ENCODE measurements at regions not wholly inside any gene's neighbourhood (a gene's known extent, or its start where the extent isn't known, plus 50 kb on each side); places are given as distances from the start of the nearest gene placed in this dataset.

DNA sequence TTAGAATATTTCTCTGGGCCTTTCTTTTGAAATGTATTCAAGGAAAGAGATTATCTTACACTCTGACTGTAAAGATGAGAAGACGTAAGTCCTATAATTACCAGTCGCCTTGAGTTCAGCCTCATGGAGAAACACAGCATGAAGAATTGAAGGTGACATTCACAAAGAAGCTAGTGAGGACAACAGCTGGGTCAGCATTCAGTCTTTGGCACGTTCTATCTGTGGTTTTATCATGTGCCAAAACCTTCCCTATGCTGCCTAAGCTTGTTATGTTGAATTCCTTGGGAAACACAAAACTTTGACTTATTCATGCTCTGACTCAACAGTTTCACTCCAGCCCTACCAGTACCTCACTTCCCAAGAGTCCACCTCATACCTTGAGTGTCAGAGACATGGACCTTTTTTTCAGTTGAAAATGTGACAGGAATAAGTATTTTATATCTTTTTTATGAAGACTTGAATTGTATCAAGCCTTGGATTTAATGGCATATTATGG, 198.8 kb upstream of the KIRREL3 start:
- H3K9ac ChIP-seq (ENCODE audit: low read depth, low read length), result no peak overlapping the region
- H2AK9ac ChIP-seq (replicated peaks; ENCODE audit: low read depth, low read length, poor library complexity), result no peak overlapping the region
- dilution Hi-C loops (cut with HindIII; ENCODE audit: low sequenced_read_pairs, unreplicated experiment) (no loop called here), intact Hi-C loops (cut with micrococcal nuclease) (no loop called here), in situ Hi-C loops (cut with MboI; ENCODE audit: low sequenced_read_pairs) (no loop called here)
- ChIA-PET POLR2A (ENCODE audit: unreplicated experiment) (no interaction called here), CTCF (no interaction called here)
- no peak overlapping the region for H3K23ac ChIP-seq (ENCODE audit: low read depth, low read length)
- no peak overlapping the region for H3K14ac ChIP-seq (replicated peaks; ENCODE audit: low read depth, low read length)
- no peaks in the 10 kb centered on the region for H4K20me1 ChIP-seq (ENCODE audit: insufficient read depth, low read length)
- H3K36me3 ChIP-seq (ENCODE audit: control insufficient read depth, insufficient read depth, low read length), result no peaks in the 10 kb centered on the region
- no peak overlapping the region for H2BK5ac ChIP-seq (ENCODE audit: low read depth, low read length, poor library complexity, severe bottlenecking)
- H2BK15ac ChIP-seq (ENCODE audit: low read depth, low read length), result no peak overlapping the region
- H3K79me1 ChIP-seq (ENCODE audit: low read depth in 1 of 2, low read length in 2 of 2), result no peaks in the 10 kb centered on the region
- WGBS, 2 experiments (ENCODE audit: extremely low coverage in 2 of 2, insufficient read length in 1 of 2), result no CpG with 5 or more reads among the region's 3 CpGs
- TF ChIP-seq, protein P1, sequence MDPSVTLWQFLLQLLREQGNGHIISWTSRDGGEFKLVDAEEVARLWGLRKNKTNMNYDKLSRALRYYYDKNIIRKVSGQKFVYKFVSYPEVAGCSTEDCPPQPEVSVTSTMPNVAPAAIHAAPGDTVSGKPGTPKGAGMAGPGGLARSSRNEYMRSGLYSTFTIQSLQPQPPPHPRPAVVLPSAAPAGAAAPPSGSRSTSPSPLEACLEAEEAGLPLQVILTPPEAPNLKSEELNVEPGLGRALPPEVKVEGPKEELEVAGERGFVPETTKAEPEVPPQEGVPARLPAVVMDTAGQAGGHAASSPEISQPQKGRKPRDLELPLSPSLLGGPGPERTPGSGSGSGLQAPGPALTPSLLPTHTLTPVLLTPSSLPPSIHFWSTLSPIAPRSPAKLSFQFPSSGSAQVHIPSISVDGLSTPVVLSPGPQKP (IDR thresholded peaks at IDR 0.05; ENCODE audit: borderline replicate concordance, low read depth, low read length), result no peak
- TF ChIP-seq MXI1 (IDR thresholded peaks at IDR 0.05; ENCODE audit: borderline replicate concordance, low read depth, low read length) (no peak), MAFK (IDR thresholded peaks at IDR 0.05; ENCODE audit: low read depth, low read length) (no peak), MAZ (IDR thresholded peaks at IDR 0.05; ENCODE audit: borderline replicate concordance, low read depth, low read length) (no peak), CHD1 (IDR thresholded peaks at IDR 0.05; ENCODE audit: low read depth, low read length) (no peak)
- no TSS peak for BruUV-seq (replicated peaks)
- no peak overlapping the region for H4K91ac ChIP-seq (ENCODE audit: insufficient read depth, low read depth, low read length)
- no peak overlapping the region for H2BK20ac ChIP-seq (ENCODE audit: low read depth, low read length)
- no peak for DNase-seq
- H3K27me3 ChIP-seq (ENCODE audit: control insufficient read depth, insufficient read depth, low read length), result no peaks in the 10 kb centered on the region
- H2AK5ac ChIP-seq (ENCODE audit: low read depth, low read length), result no peak overlapping the region
- no peak overlapping the region for H3K56ac ChIP-seq (ENCODE audit: extremely low read depth, insufficient read depth, low read length)
- no peak overlapping the region for H2AFZ ChIP-seq (replicated peaks; ENCODE audit: low read length, poor library complexity)
- H4K8ac ChIP-seq (ENCODE audit: low read depth in 2 of 2, low read length in 2 of 2), result no peak overlapping the region
- H3K4me1 ChIP-seq (ENCODE audit: control insufficient read depth, insufficient read depth, low read length), result no peaks in the 10 kb centered on the region
- no peak overlapping the region for H2BK120ac ChIP-seq (ENCODE audit: low read depth, low read length)
- no peak overlapping the region for H3K27ac ChIP-seq (ENCODE audit: insufficient read depth, low read length)
- no peak overlapping the region for H3K18ac ChIP-seq (ENCODE audit: low read depth, low read length)
- H4K5ac ChIP-seq (ENCODE audit: low read depth, low read length), result no peak overlapping the region
- no peaks in the 10 kb centered on the region for H3K9me1 ChIP-seq (ENCODE audit: insufficient read depth, low read length)
- no peak for ATAC-seq (ENCODE audit: low read depth)
- H3K4me2 ChIP-seq (ENCODE audit: low read depth, low read length), result no peak overlapping the region
- no peak overlapping the region for H3K4me3 ChIP-seq (ENCODE audit: insufficient read depth, low read depth, low read length)
- no peak overlapping the region for H3K4ac ChIP-seq (ENCODE audit: low read depth, low read length)
- H3K9me3 ChIP-seq (ENCODE audit: control insufficient read depth, insufficient read depth, low read length), result no peaks in the 10 kb centered on the region
